Endothelial cell of umbilical vein (primary cell): ENCODE measurements at regions not wholly inside any gene's neighbourhood (a gene's known extent, or its start where the extent isn't known, plus 50 kb on each side); places are given as distances from the start of the nearest gene placed in this dataset.

Experiments used
- BruUV-seq: library from RNA; stranded (reverse); fragments of 400-500 nt; replicated peaks from 2 replicates; lab custom pipeline; 2021; lab: Mats Ljungman, UMichigan
- CTCF ChIA-PET: fragments of 300-600, 350-600 bp; sonication (Branson Sonifier 250); formaldehyde crosslinking; loops from one replicate; lab custom pipeline; 2021; ENCODE audit warnings: antibody characterized with exemption, inconsistent platforms; lab: Charles Lee
- POLR2A ChIA-PET: fragments of 300-600, 350-600 bp; sonication (Branson Sonifier 250); formaldehyde crosslinking; loops from one replicate; lab custom pipeline; 2021; ENCODE audit warnings: antibody characterized with exemption, inconsistent platforms; lab: Charles Lee
- DNase-seq: peaks from one replicate; pipeline ENCODE4 v3.0.0-alpha.2; 2011; ENCODE audit warnings: low read depth, low spot score
- FAIRE-seq: peaks from 2 replicates; lab custom pipeline; 2011; peaks lifted over from hg19 to GRCh38; lab: Jason Lieb, UNC
- H2AFZ ChIP-seq: 2 replicates; pipeline ENCODE4 v1.6.0; 2012; ENCODE audit warnings: low read depth, low read length, control low read depth, inconsistent platforms
- H3K27ac ChIP-seq: 2 replicates; pipeline ENCODE4 v1.5.1; 2011; ENCODE audit warnings: low read depth, mild to moderate bottlenecking, control low read depth, low read length, moderate library complexity; ENCODE audit not compliant: insufficient read depth
- H3K27me3 ChIP-seq, 2 experiments: 2 replicates each; pipeline versions ENCODE4 v1.6.0 to v1.6.1; 2011; ENCODE audit warnings: low read length in 2 of 2, mixed read lengths in 1 of 2; ENCODE audit not compliant: control insufficient read depth in 2 of 2, insufficient read depth in 2 of 2
- H3K36me3 ChIP-seq, 2 experiments: 2 replicates in 1 of 2; 3 replicates in 1 of 2; pipeline ENCODE4 v1.5.1; 2011; ENCODE audit warnings: low read length in 2 of 2, mild to moderate bottlenecking in 1 of 2, moderate library complexity in 1 of 2; ENCODE audit not compliant: control insufficient read depth in 2 of 2, insufficient read depth in 2 of 2; ENCODE audit errors: extremely low read depth in 1 of 2
- H3K4me1 ChIP-seq: 3 replicates; pipeline ENCODE4 v1.5.1; 2011; ENCODE audit warnings: mild to moderate bottlenecking, low read length; ENCODE audit not compliant: control insufficient read depth, insufficient read depth; ENCODE audit errors: extremely low read depth
- H3K4me2 ChIP-seq: 2 replicates; pipeline ENCODE4 v1.6.1; 2011; ENCODE audit warnings: low read length, control low read depth, mixed read lengths; ENCODE audit not compliant: insufficient read depth
- H3K4me3 ChIP-seq, 3 experiments: fragments of 200-600 bp in 1 of 3; sonication (generic), shearing (Covaris generic) in 1 of 3; replicated peaks in 1 of 3; 2 replicates each; pipeline ENCODE4 v1.5.1; 2011 to 2016; ENCODE audit warnings: control low read depth in 3 of 3, low read length in 3 of 3, mild to moderate bottlenecking in 2 of 3, inconsistent platforms in 1 of 3, low read depth in 1 of 3, moderate library complexity in 1 of 3; ENCODE audit not compliant: insufficient read depth in 1 of 3
- H3K79me2 ChIP-seq: 2 replicates; pipeline ENCODE4 v1.6.0; 2012; ENCODE audit warnings: low read length, inconsistent platforms; ENCODE audit not compliant: control insufficient read depth, insufficient read depth
- H3K9ac ChIP-seq: replicated peaks from 2 replicates; pipeline ENCODE3; 2011; ENCODE audit warnings: low read length, control low read depth; ENCODE audit not compliant: insufficient read depth; ENCODE audit errors: extremely low read depth
- H3K9me1 ChIP-seq: replicated peaks from 3 replicates; pipeline ENCODE4 v1.6.0; 2011; ENCODE audit warnings: mild to moderate bottlenecking, low read length; ENCODE audit not compliant: control insufficient read depth, insufficient read depth; ENCODE audit errors: extremely low read depth
- H3K9me3 ChIP-seq: replicated peaks from 2 replicates; pipeline ENCODE4 v1.5.1; 2012; ENCODE audit warnings: low read length, inconsistent platforms; ENCODE audit not compliant: control insufficient read depth, insufficient read depth
- H4K20me1 ChIP-seq: replicated peaks from 2 replicates; pipeline ENCODE3; 2011; ENCODE audit warnings: mild to moderate bottlenecking, low read length; ENCODE audit not compliant: control insufficient read depth, insufficient read depth; ENCODE audit errors: extremely low read depth
- EZH2 ChIP-seq: IDR thresholded peaks from 2 replicates; pipeline ENCODE4 v1.6.1; 2012; ENCODE audit warnings: borderline replicate concordance, low read depth, mild to moderate bottlenecking, moderate library complexity, low read length, inconsistent platforms; ENCODE audit not compliant: severe bottlenecking
- FOS ChIP-seq: IDR thresholded peaks from 2 replicates; pipeline ENCODE4 v1.6.1; 2011; ENCODE audit warnings: mild to moderate bottlenecking, low read length, moderate library complexity, borderline replicate concordance; ENCODE audit not compliant: insufficient read depth
- GATA2 ChIP-seq: IDR thresholded peaks from 2 replicates; pipeline ENCODE4 v1.7.0; 2011; ENCODE audit warnings: low read depth, mild to moderate bottlenecking, moderate library complexity, mixed read lengths, low read length; ENCODE audit not compliant: insufficient read length, insufficient read depth
- JUN ChIP-seq: IDR thresholded peaks from 2 replicates; pipeline ENCODE4 v1.6.1; 2011; ENCODE audit warnings: borderline replicate concordance, low read depth; ENCODE audit not compliant: insufficient read length, insufficient read depth
- MYC ChIP-seq: IDR thresholded peaks from one replicate; pipeline ENCODE4 v1.6.1; 2011; ENCODE audit warnings: mild to moderate bottlenecking, low read depth, low read length
- POLR2A ChIP-seq: IDR thresholded peaks from 2 replicates; pipeline ENCODE4 v1.6.1; 2012; ENCODE audit warnings: low read depth, mild to moderate bottlenecking, control low read depth, low read length
- POLR2AphosphoS5 ChIP-seq: IDR thresholded peaks from 2 replicates; pipeline ENCODE4 v1.6.1; 2012; ENCODE audit warnings: low read depth, mild to moderate bottlenecking, control low read depth, low read length, moderate library complexity; ENCODE audit not compliant: insufficient read depth
- dilution Hi-C: fragments of 300-500 bp; cut with MboI; formaldehyde crosslinking; loops from one replicate; pipeline ENCODE4 v1.15.0; 2019; ENCODE audit warnings: low sequenced_read_pairs; ENCODE audit not compliant: extremely low pct_ligation_motif_present
- intact Hi-C: fragments of 100-400 bp; cut with micrococcal nuclease; formaldehyde crosslinking; loops from one replicate; pipeline ENCODE4 v1.10.0; 2022
- TF ChIP-seq, protein P1 (sequence below): IDR thresholded peaks from 2 replicates; pipeline ENCODE4 v1.6.1; 2011; ENCODE audit not compliant: insufficient read depth, insufficient read length
- TF ChIP-seq, protein P2 (sequence below), 2 donors: IDR thresholded peaks; 1 replicate in 1 of 2; 2 replicates in 1 of 2; pipeline ENCODE4 v1.5.1; 2011; ENCODE audit warnings: low read length in 2 of 2, mild to moderate bottlenecking in 2 of 2, moderate library complexity in 2 of 2, control low read depth in 1 of 2, inconsistent platforms in 1 of 2, low read depth in 1 of 2; ENCODE audit not compliant: insufficient read depth in 1 of 2; ENCODE audit errors: extremely low read depth in 1 of 2

DNA sequence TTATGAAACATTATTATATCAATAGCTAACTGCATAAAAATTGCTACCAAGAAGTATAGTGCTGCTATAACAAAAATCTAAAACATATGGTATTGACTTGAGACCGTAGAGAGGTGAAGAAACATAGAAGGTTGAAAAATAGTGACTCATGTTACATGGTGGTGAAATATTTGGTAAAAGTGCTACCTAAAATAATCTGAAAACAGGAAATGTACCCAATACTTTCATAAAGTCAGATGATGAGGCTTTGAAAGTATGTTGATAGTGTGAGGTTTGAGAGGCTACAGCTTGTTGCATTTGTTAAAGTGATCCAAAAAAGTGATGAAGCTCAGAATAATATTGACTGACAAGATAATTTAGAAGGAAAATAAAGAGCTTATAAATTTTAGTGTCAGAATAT, 718.7 kb upstream of the SLC8A1 start:
- Histone ChIP-seq H3K36me3 (no peaks in the 10 kb centered on the region), H3K79me2 (no peaks in the 10 kb centered on the region), H3K4me3 (no peak overlapping the region), H3K27ac (no peak overlapping the region), H2AFZ (no peak overlapping the region), H3K4me1 (peaks cover under 1% of the 10 kb centered on the region), H4K20me1 (no peaks in the 10 kb centered on the region), H3K4me2 (no peak overlapping the region), H3K9ac (no peak overlapping the region), H3K9me3 (no peaks in the 10 kb centered on the region), H3K9me1 (no peaks in the 10 kb centered on the region), H3K27me3 (no peaks in the 10 kb centered on the region)
- ChIA-PET CTCF (interaction anchor here (2.1 kb wide), 1 partner anchor 11 kb away, joined by 5 read pairs; no protein-coding TSS in a partner anchor), POLR2A (no interaction called here)
- TF ChIP-seq, protein P1, sequence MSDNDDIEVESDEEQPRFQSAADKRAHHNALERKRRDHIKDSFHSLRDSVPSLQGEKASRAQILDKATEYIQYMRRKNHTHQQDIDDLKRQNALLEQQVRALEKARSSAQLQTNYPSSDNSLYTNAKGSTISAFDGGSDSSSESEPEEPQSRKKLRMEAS: no peak
- intact Hi-C loops (no loop called here), dilution Hi-C loops (no loop called here)
- no TSS peak for BruUV-seq
- no peak for DNase-seq
- FAIRE-seq: no peak

DNA sequence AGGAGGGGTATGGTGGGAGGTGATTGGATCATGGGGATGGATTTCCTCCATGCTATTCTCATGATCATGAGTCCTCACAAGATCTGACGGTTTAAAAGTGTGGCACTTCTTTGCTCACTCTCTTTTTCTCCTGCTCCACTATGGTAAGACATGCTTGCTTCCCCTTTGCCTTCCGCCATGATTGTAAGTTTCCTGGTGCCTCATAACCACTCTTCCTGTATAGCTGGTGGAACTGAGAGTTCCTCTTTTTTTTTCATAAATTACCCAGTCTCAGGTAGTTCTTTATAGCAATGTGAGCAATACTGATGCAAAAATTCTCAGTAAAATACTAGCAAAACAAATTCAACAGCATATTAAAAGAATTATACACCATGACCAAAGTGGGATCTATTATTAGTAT, 728.5 kb upstream of the SLC8A1 start:
- Histone ChIP-seq H3K4me2 (no peak overlapping the region), H3K4me1 (no peaks in the 10 kb centered on the region), H4K20me1 (no peaks in the 10 kb centered on the region), H2AFZ (no peak overlapping the region), H3K9ac (no peak overlapping the region), H3K79me2 (no peaks in the 10 kb centered on the region), H3K36me3 (no peaks in the 10 kb centered on the region), H3K27ac (no peak overlapping the region), H3K9me3 (no peaks in the 10 kb centered on the region), H3K9me1 (no peaks in the 10 kb centered on the region), H3K27me3 (no peaks in the 10 kb centered on the region), H3K4me3 (no peak overlapping the region)
- ChIA-PET CTCF (no interaction called here), POLR2A (no interaction called here)
- TF ChIP-seq EZH2: no peak
- TF ChIP-seq, protein P2, sequence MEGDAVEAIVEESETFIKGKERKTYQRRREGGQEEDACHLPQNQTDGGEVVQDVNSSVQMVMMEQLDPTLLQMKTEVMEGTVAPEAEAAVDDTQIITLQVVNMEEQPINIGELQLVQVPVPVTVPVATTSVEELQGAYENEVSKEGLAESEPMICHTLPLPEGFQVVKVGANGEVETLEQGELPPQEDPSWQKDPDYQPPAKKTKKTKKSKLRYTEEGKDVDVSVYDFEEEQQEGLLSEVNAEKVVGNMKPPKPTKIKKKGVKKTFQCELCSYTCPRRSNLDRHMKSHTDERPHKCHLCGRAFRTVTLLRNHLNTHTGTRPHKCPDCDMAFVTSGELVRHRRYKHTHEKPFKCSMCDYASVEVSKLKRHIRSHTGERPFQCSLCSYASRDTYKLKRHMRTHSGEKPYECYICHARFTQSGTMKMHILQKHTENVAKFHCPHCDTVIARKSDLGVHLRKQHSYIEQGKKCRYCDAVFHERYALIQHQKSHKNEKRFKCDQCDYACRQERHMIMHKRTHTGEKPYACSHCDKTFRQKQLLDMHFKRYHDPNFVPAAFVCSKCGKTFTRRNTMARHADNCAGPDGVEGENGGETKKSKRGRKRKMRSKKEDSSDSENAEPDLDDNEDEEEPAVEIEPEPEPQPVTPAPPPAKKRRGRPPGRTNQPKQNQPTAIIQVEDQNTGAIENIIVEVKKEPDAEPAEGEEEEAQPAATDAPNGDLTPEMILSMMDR (IDR thresholded peaks at IDR 0.05; ENCODE audit: extremely low read depth in 1 of 2, insufficient read depth in 1 of 2, low read depth in 1 of 2, low read length in 2 of 2): no peak
- no peak for TF ChIP-seq POLR2A
- no peak for TF ChIP-seq MYC
- TF ChIP-seq FOS: no peak
- no peak for TF ChIP-seq JUN
- TF ChIP-seq, protein P1: no peak
- no peak for TF ChIP-seq POLR2AphosphoS5
- TF ChIP-seq GATA2: no peak
- FAIRE-seq: no peak
- intact Hi-C loops: no loop called here
- no peak for DNase-seq
- BruUV-seq: no TSS peak
- dilution Hi-C loops: no loop called here
